IMR-90 (cell line): ENCODE measurements at regions not wholly inside any gene's neighbourhood (a gene's known extent, or its start where the extent isn't known, plus 50 kb on each side); places are given as distances from the start of the nearest gene placed in this dataset.

Experiments used
- CHD1 ChIP-seq: IDR thresholded peaks from 2 replicates; pipeline ENCODE4 v1.6.1; 2012; ENCODE audit warnings: low read depth, low read length, improper control_type of control experiment
- CTCF ChIP-seq: conservative IDR thresholded peaks from 2 replicates; pipeline ENCODE4 v1.5.1; 2012; ENCODE audit warnings: mild to moderate bottlenecking, low read depth, low read length, improper control_type of control experiment
- MAZ ChIP-seq: IDR thresholded peaks from 2 replicates; pipeline ENCODE4 v1.6.1; 2012; ENCODE audit warnings: low read depth, mild to moderate bottlenecking, low read length, improper control_type of control experiment, moderate library complexity, borderline replicate concordance
- POLR2A ChIP-seq: IDR thresholded peaks from 2 replicates; pipeline ENCODE4 v1.6.1; 2012; ENCODE audit warnings: mild to moderate bottlenecking, low read depth, low read length
- RCOR1 ChIP-seq: IDR thresholded peaks from 2 replicates; pipeline ENCODE4 v1.6.1; 2012; ENCODE audit warnings: mild to moderate bottlenecking, low read length, improper control_type of control experiment; ENCODE audit not compliant: insufficient replicate concordance
- SMC3 ChIP-seq: fragments of 150-350 bp; IDR thresholded peaks from 2 replicates; pipeline ENCODE4 v1.6.1; 2016; ENCODE audit warnings: low read depth, mild to moderate bottlenecking, antibody characterized with exemption, low read length, moderate library complexity
- USF2 ChIP-seq: fragments of 150-350 bp; IDR thresholded peaks from 2 replicates; pipeline ENCODE4 v1.6.1; 2017; ENCODE audit warnings: mild to moderate bottlenecking, antibody characterized with exemption, low read length, low read depth

- TF ChIP-seq CTCF (no peak), MAZ (no peak), RCOR1 (no peak), POLR2A (no peak), USF2 (no peak), SMC3 (no peak), CHD1 (no peak)
These were observed 297.3 kb downstream of the INSC start for GRCh38 chr11:15412054-15412453.
